C4-2B (cell line): ENCODE measurements at regions not wholly inside any gene's neighbourhood (a gene's known extent, or its start where the extent isn't known, plus 50 kb on each side); places are given as distances from the start of the nearest gene placed in this dataset.

ENCODE experiments used
- CTCF ChIP-seq: fragments of 450-650 bp; conservative IDR thresholded peaks from 2 replicates; pipeline ENCODE4 v1.5.1; 2017; ENCODE audit warnings: mild to moderate bottlenecking
- ZFX ChIP-seq: fragments of 450-650 bp; IDR thresholded peaks from 2 replicates; pipeline ENCODE4 v1.6.1; 2017

GRCh38 chr10:123227706-123228105 lies 73.5 kb downstream of the BUB3 start:
- TF ChIP-seq CTCF (no peak), ZFX (no peak)
